Keratinocyte (primary cell): ENCODE measurements at regions not wholly inside any gene's neighbourhood (a gene's known extent, or its start where the extent isn't known, plus 50 kb on each side); places are given as distances from the start of the nearest gene placed in this dataset.
A peak's percentile ranks its signal among the peaks of the same experiment; 100 is the strongest.

Experiments
- DNase-seq: peaks from one replicate; pipeline ENCODE4 v3.0.0-alpha.2; 2011; ENCODE audit warnings: low read depth, missing footprints, low spot score
- FAIRE-seq: peaks from 2 replicates; lab custom pipeline; 2011; peaks lifted over from hg19 to GRCh38; lab: Jason Lieb, UNC
- H2AFZ ChIP-seq: 2 replicates; pipeline ENCODE4 v1.6.0; 2012; ENCODE audit warnings: low read length, control low read depth, inconsistent platforms; ENCODE audit not compliant: control insufficient read depth
- H3K27ac ChIP-seq: 2 replicates; pipeline ENCODE4 v1.5.1; 2011; ENCODE audit warnings: low read length; ENCODE audit not compliant: control insufficient read depth, insufficient read depth
- H3K27me3 ChIP-seq: 3 replicates; pipeline ENCODE4 v1.6.0; 2011; ENCODE audit warnings: low read length; ENCODE audit not compliant: control insufficient read depth, insufficient read depth; ENCODE audit errors: extremely low read depth
- H3K36me3 ChIP-seq, 2 experiments: 2 replicates in 1 of 2; 3 replicates in 1 of 2; pipeline ENCODE4 v1.5.1; 2011; ENCODE audit warnings: low read length in 2 of 2, mild to moderate bottlenecking in 1 of 2; ENCODE audit not compliant: control insufficient read depth in 2 of 2, insufficient read depth in 2 of 2; ENCODE audit errors: extremely low read depth in 1 of 2
- H3K4me1 ChIP-seq: 3 replicates; pipeline ENCODE4 v1.5.1; 2011; ENCODE audit warnings: low read length; ENCODE audit not compliant: control insufficient read depth, insufficient read depth; ENCODE audit errors: extremely low read depth
- H3K4me2 ChIP-seq: 3 replicates; pipeline ENCODE4 v1.6.0; 2011; ENCODE audit warnings: low read depth, low read length; ENCODE audit not compliant: control insufficient read depth, insufficient read depth; ENCODE audit errors: extremely low read depth
- H3K4me3 ChIP-seq, 3 experiments: fragments of 200-600 bp in 1 of 3; sonication (generic) in 1 of 3; 2 replicates in 2 of 3; 3 replicates in 1 of 3; pipeline ENCODE4 v1.5.1; 2011 to 2016; ENCODE audit warnings: low read length in 3 of 3, mild to moderate bottlenecking in 3 of 3, control low read depth in 2 of 3, inconsistent platforms in 1 of 3, low read depth in 1 of 3, mixed read lengths in 1 of 3, mixed run types in 1 of 3, moderate library complexity in 1 of 3; ENCODE audit not compliant: control insufficient read depth in 2 of 3, insufficient read depth in 2 of 3; ENCODE audit errors: extremely low read depth in 1 of 3
- H3K79me2 ChIP-seq: 2 replicates; pipeline ENCODE4 v1.6.0; 2012; ENCODE audit warnings: low read length; ENCODE audit not compliant: control insufficient read depth, insufficient read depth
- H3K9ac ChIP-seq: 3 replicates; pipeline ENCODE4 v1.6.0; 2011; ENCODE audit warnings: low read length; ENCODE audit not compliant: control insufficient read depth, insufficient read depth; ENCODE audit errors: extremely low read depth
- H3K9me1 ChIP-seq: 3 replicates; pipeline ENCODE4 v1.6.0; 2011; ENCODE audit warnings: low read length; ENCODE audit not compliant: control insufficient read depth, insufficient read depth; ENCODE audit errors: extremely low read depth
- H3K9me3 ChIP-seq: 2 replicates; pipeline ENCODE4 v1.5.1; 2012; ENCODE audit warnings: low read depth, low read length; ENCODE audit not compliant: control insufficient read depth
- H4K20me1 ChIP-seq: 3 replicates; pipeline ENCODE4 v1.6.0; 2011; ENCODE audit warnings: low read length; ENCODE audit not compliant: control insufficient read depth, insufficient read depth; ENCODE audit errors: extremely low read depth
- EZH2 ChIP-seq: IDR thresholded peaks from one replicate; pipeline ENCODE4 v1.6.1; 2012; ENCODE audit warnings: inconsistent platforms, mild to moderate bottlenecking, low read length, moderate library complexity
- dilution Hi-C: fragments of 300-500 bp; cut with MboI; formaldehyde crosslinking; loops from one replicate; pipeline ENCODE4 v1.7.0; 2020; ENCODE audit warnings: low sequenced_read_pairs; ENCODE audit not compliant: extremely low pct_ligation_motif_present
- TF ChIP-seq, protein P1 (sequence below), 3 experiments: IDR thresholded peaks in 1 of 3; conservative IDR thresholded peaks in 1 of 3; optimal IDR thresholded peaks in 1 of 3; 2 replicates in 2 of 3; 3 replicates in 1 of 3; pipeline versions ENCODE3 to v1.5.1; 2011; ENCODE audit warnings: low read length in 3 of 3, mild to moderate bottlenecking in 3 of 3, moderate library complexity in 2 of 3, control low read depth in 1 of 3, inconsistent platforms in 1 of 3; ENCODE audit not compliant: insufficient read depth in 2 of 3; ENCODE audit errors: extremely low read depth in 1 of 3

GRCh38 chr15:88331291-88331690 is 74.8 kb upstream of the NTRK3 start:
- H3K9me3 ChIP-seq, result no peaks in the 10 kb centered on the region
- no peaks in the 10 kb centered on the region for H4K20me1 ChIP-seq
- no peak overlapping the region for H3K4me3 ChIP-seq
- FAIRE-seq (no peak), DNase-seq (no peak)
- H3K27me3 ChIP-seq, result no peaks in the 10 kb centered on the region
- no peaks in the 10 kb centered on the region for H3K79me2 ChIP-seq
- no peaks in the 10 kb centered on the region for H3K4me1 ChIP-seq
- no peaks in the 10 kb centered on the region for H3K36me3 ChIP-seq
- H3K4me2 ChIP-seq, result no peak overlapping the region
- no peak overlapping the region for H2AFZ ChIP-seq
- H3K27ac ChIP-seq, result no peak overlapping the region
- H3K9me1 ChIP-seq, result no peaks in the 10 kb centered on the region
- TF ChIP-seq, protein P1, sequence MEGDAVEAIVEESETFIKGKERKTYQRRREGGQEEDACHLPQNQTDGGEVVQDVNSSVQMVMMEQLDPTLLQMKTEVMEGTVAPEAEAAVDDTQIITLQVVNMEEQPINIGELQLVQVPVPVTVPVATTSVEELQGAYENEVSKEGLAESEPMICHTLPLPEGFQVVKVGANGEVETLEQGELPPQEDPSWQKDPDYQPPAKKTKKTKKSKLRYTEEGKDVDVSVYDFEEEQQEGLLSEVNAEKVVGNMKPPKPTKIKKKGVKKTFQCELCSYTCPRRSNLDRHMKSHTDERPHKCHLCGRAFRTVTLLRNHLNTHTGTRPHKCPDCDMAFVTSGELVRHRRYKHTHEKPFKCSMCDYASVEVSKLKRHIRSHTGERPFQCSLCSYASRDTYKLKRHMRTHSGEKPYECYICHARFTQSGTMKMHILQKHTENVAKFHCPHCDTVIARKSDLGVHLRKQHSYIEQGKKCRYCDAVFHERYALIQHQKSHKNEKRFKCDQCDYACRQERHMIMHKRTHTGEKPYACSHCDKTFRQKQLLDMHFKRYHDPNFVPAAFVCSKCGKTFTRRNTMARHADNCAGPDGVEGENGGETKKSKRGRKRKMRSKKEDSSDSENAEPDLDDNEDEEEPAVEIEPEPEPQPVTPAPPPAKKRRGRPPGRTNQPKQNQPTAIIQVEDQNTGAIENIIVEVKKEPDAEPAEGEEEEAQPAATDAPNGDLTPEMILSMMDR (optimal IDR thresholded peaks at IDR 0.05 in 1 of 3, IDR thresholded peaks at IDR 0.05 in 1 of 3, conservative IDR thresholded peaks at IDR 0.05 in 1 of 3; ENCODE audit: extremely low read depth in 1 of 3, insufficient read depth in 2 of 3, low read length in 3 of 3), result peak in 2 of 3 experiments; percentile 20 to 35
- TF ChIP-seq EZH2, result no peak
- no peak overlapping the region for H3K9ac ChIP-seq
- dilution Hi-C loops, result no loop called here

GRCh38 chr15:88326924-88327323 is 70.4 kb upstream of the NTRK3 start:
- TF ChIP-seq, protein P1 (optimal IDR thresholded peaks at IDR 0.05 in 1 of 3, IDR thresholded peaks at IDR 0.05 in 1 of 3, conservative IDR thresholded peaks at IDR 0.05 in 1 of 3; ENCODE audit: extremely low read depth in 1 of 3, insufficient read depth in 2 of 3, low read length in 3 of 3), result no peak
- TF ChIP-seq EZH2, result no peak
- Histone ChIP-seq H3K4me3 (no peak overlapping the region), H4K20me1 (no peaks in the 10 kb centered on the region), H3K36me3 (no peaks in the 10 kb centered on the region), H3K4me1 (no peaks in the 10 kb centered on the region), H3K27ac (no peak overlapping the region), H2AFZ (no peak overlapping the region), H3K9me1 (no peaks in the 10 kb centered on the region), H3K9ac (no peak overlapping the region), H3K9me3 (no peaks in the 10 kb centered on the region), H3K4me2 (no peak overlapping the region), H3K27me3 (no peaks in the 10 kb centered on the region), H3K79me2 (no peaks in the 10 kb centered on the region)
- dilution Hi-C loops, result no loop called here
- FAIRE-seq, result no peak
- no peak for DNase-seq
